Glutamatergic neuron (in vitro differentiated cells): ENCODE measurements at regions not wholly inside any gene's neighbourhood (a gene's known extent, or its start where the extent isn't known, plus 50 kb on each side); places are given as distances from the start of the nearest gene placed in this dataset.

ENCODE experiments used
- DNase-seq: peaks from one replicate; pipeline ENCODE4 v3.0.0; 2022
- H3K27ac Mint-ChIP-seq: one replicate; pipeline ENCODE4 v1.8.0; 2020; ENCODE audit warnings: mild to moderate bottlenecking, mixed read lengths, inconsistent platforms; ENCODE audit not compliant: unreplicated experiment
- H3K27me3 Mint-ChIP-seq: one replicate; pipeline ENCODE4 v1.8.0; 2020; ENCODE audit warnings: mild to moderate bottlenecking, moderate library complexity, mixed read lengths, inconsistent platforms; ENCODE audit not compliant: unreplicated experiment
- H3K36me3 Mint-ChIP-seq: one replicate; pipeline ENCODE4 v1.8.0; 2020; ENCODE audit warnings: mild to moderate bottlenecking, mixed read lengths, inconsistent platforms; ENCODE audit not compliant: unreplicated experiment
- H3K4me1 Mint-ChIP-seq: one replicate; pipeline ENCODE4 v1.8.0; 2020; ENCODE audit warnings: mild to moderate bottlenecking, low read depth, mixed read lengths, inconsistent platforms; ENCODE audit not compliant: unreplicated experiment
- H3K4me3 Mint-ChIP-seq: one replicate; pipeline ENCODE4 v1.8.0; 2020; ENCODE audit warnings: mild to moderate bottlenecking, mixed read lengths, inconsistent platforms; ENCODE audit not compliant: unreplicated experiment
- H3K9me3 Mint-ChIP-seq: one replicate; pipeline ENCODE4 v1.8.0; 2020; ENCODE audit warnings: mild to moderate bottlenecking, moderate library complexity, mixed read lengths, inconsistent platforms; ENCODE audit not compliant: unreplicated experiment
- TF ChIP-seq, protein P1 (sequence below): fragments of 200-600 bp; sonication (generic); IDR thresholded peaks from one replicate; pipeline ENCODE4 v1.5.0; 2021; ENCODE audit not compliant: partially characterized antibody, unreplicated experiment

DNA sequence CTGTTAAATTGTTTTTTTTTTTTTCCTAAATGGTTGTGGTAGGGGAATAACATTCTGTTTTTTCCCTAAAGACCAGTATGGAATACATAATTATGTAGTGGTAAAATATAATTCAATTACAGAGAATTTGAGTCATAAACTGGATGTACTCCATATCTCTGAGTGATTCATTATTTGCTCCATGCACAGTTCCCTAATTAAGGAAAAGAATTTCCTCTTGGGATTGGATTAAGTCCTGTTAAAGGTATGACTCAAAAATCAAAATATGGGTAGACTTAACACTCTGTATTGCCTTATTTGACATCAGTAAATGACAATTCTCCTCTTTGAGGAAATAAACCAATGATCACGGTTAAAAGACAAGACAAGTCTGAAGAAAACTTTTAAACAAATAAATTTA, 78.0 kb upstream of the KCNH8 start:
- Mint-ChIP-seq H3K36me3 (peaks cover 10% of the 10 kb centered on the region), H3K4me1 (peaks cover 11% of the 10 kb centered on the region), H3K27ac (no peak overlapping the region), H3K27me3 (no peaks in the 10 kb centered on the region), H3K9me3 (no peaks in the 10 kb centered on the region), H3K4me3 (no peak overlapping the region)
- TF ChIP-seq, protein P1, sequence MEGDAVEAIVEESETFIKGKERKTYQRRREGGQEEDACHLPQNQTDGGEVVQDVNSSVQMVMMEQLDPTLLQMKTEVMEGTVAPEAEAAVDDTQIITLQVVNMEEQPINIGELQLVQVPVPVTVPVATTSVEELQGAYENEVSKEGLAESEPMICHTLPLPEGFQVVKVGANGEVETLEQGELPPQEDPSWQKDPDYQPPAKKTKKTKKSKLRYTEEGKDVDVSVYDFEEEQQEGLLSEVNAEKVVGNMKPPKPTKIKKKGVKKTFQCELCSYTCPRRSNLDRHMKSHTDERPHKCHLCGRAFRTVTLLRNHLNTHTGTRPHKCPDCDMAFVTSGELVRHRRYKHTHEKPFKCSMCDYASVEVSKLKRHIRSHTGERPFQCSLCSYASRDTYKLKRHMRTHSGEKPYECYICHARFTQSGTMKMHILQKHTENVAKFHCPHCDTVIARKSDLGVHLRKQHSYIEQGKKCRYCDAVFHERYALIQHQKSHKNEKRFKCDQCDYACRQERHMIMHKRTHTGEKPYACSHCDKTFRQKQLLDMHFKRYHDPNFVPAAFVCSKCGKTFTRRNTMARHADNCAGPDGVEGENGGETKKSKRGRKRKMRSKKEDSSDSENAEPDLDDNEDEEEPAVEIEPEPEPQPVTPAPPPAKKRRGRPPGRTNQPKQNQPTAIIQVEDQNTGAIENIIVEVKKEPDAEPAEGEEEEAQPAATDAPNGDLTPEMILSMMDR = no peak
- no peak for DNase-seq

- peaks cover 2% of the 10 kb centered on the region for H3K27me3 Mint-ChIP-seq
- DNase-seq = no peak
- TF ChIP-seq, protein P1 = no peak
- H3K4me1 Mint-ChIP-seq = no peaks in the 10 kb centered on the region
- H3K9me3 Mint-ChIP-seq = no peaks in the 10 kb centered on the region
- H3K27ac Mint-ChIP-seq = no peak overlapping the region
- no peak overlapping the region for H3K4me3 Mint-ChIP-seq
- peaks cover 10% of the 10 kb centered on the region for H3K36me3 Mint-ChIP-seq
These were observed 83.3 kb upstream of the KCNH8 start for GRCh38 chr3:19065027-19065426.

GRCh38 chr3:19063936-19064335, 84.4 kb upstream of the KCNH8 start:
- DNase-seq = no peak

DNA sequence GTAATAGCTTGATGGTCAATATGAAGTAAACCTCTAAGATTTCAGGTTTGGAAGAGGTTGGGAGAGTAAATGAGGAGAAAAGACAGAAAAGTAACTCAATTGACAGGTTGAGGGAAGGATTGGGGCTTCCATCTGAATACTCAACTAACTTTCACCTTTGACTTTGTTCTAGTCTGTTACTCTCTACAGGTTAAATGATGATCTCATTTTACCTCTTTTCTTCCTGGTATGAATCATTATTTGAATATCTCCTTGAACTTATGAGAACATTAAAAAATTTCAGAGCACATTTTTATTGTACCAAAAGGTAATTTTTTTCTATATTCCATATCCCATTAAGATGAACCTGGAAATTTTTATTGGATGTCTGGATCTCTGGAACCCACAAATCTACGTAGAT, 87.9 kb upstream of the KCNH8 start:
- Mint-ChIP-seq H3K4me1 (peaks cover 2% of the 10 kb centered on the region), H3K27ac (no peak overlapping the region), H3K4me3 (no peak overlapping the region), H3K9me3 (no peaks in the 10 kb centered on the region), H3K36me3 (no peaks in the 10 kb centered on the region), H3K27me3 (peaks cover 2% of the 10 kb centered on the region)
- DNase-seq = no peak
- TF ChIP-seq, protein P1 = no peak

More at GRCh38 chr3:19063936-19064335, 84.4 kb upstream of the KCNH8 start:
- Mint-ChIP-seq H3K9me3 (no peaks in the 10 kb centered on the region), H3K4me3 (no peak overlapping the region), H3K27me3 (peaks cover 2% of the 10 kb centered on the region), H3K27ac (no peak overlapping the region), H3K36me3 (peaks cover 10% of the 10 kb centered on the region), H3K4me1 (no peaks in the 10 kb centered on the region)
- TF ChIP-seq, protein P1 = no peak

GRCh38 chr3:19052874-19053273, 95.4 kb upstream of the KCNH8 start:
- Mint-ChIP-seq H3K36me3 (no peaks in the 10 kb centered on the region), H3K27me3 (no peaks in the 10 kb centered on the region), H3K4me1 (peaks cover 2% of the 10 kb centered on the region), H3K27ac (no peak overlapping the region), H3K9me3 (no peaks in the 10 kb centered on the region), H3K4me3 (no peak overlapping the region)
- TF ChIP-seq, protein P1 = no peak
- DNase-seq = no peak
